Keratinocyte (primary cell): ENCODE measurements at regions not wholly inside any gene's neighbourhood (a gene's known extent, or its start where the extent isn't known, plus 50 kb on each side); places are given as distances from the start of the nearest gene placed in this dataset.

ENCODE experiments used
- DNase-seq: peaks from one replicate; pipeline ENCODE4 v3.0.0-alpha.2; 2011; ENCODE audit warnings: low read depth, missing footprints, low spot score
- FAIRE-seq: peaks from 2 replicates; lab custom pipeline; 2011; peaks lifted over from hg19 to GRCh38; lab: Jason Lieb, UNC
- H2AFZ ChIP-seq: 2 replicates; pipeline ENCODE4 v1.6.0; 2012; ENCODE audit warnings: low read length, control low read depth, inconsistent platforms; ENCODE audit not compliant: control insufficient read depth
- H3K27ac ChIP-seq: 2 replicates; pipeline ENCODE4 v1.5.1; 2011; ENCODE audit warnings: low read length; ENCODE audit not compliant: control insufficient read depth, insufficient read depth
- H3K27me3 ChIP-seq: 3 replicates; pipeline ENCODE4 v1.6.0; 2011; ENCODE audit warnings: low read length; ENCODE audit not compliant: control insufficient read depth, insufficient read depth; ENCODE audit errors: extremely low read depth
- H3K36me3 ChIP-seq, 2 experiments: 2 replicates in 1 of 2; 3 replicates in 1 of 2; pipeline ENCODE4 v1.5.1; 2011; ENCODE audit warnings: low read length in 2 of 2, mild to moderate bottlenecking in 1 of 2; ENCODE audit not compliant: control insufficient read depth in 2 of 2, insufficient read depth in 2 of 2; ENCODE audit errors: extremely low read depth in 1 of 2
- H3K4me1 ChIP-seq: 3 replicates; pipeline ENCODE4 v1.5.1; 2011; ENCODE audit warnings: low read length; ENCODE audit not compliant: control insufficient read depth, insufficient read depth; ENCODE audit errors: extremely low read depth
- H3K4me2 ChIP-seq: 3 replicates; pipeline ENCODE4 v1.6.0; 2011; ENCODE audit warnings: low read depth, low read length; ENCODE audit not compliant: control insufficient read depth, insufficient read depth; ENCODE audit errors: extremely low read depth
- H3K4me3 ChIP-seq, 3 experiments: fragments of 200-600 bp in 1 of 3; sonication (generic) in 1 of 3; 2 replicates in 2 of 3; 3 replicates in 1 of 3; pipeline ENCODE4 v1.5.1; 2011 to 2016; ENCODE audit warnings: low read length in 3 of 3, mild to moderate bottlenecking in 3 of 3, control low read depth in 2 of 3, inconsistent platforms in 1 of 3, low read depth in 1 of 3, mixed read lengths in 1 of 3, mixed run types in 1 of 3, moderate library complexity in 1 of 3; ENCODE audit not compliant: control insufficient read depth in 2 of 3, insufficient read depth in 2 of 3; ENCODE audit errors: extremely low read depth in 1 of 3
- H3K79me2 ChIP-seq: 2 replicates; pipeline ENCODE4 v1.6.0; 2012; ENCODE audit warnings: low read length; ENCODE audit not compliant: control insufficient read depth, insufficient read depth
- H3K9ac ChIP-seq: 3 replicates; pipeline ENCODE4 v1.6.0; 2011; ENCODE audit warnings: low read length; ENCODE audit not compliant: control insufficient read depth, insufficient read depth; ENCODE audit errors: extremely low read depth
- H3K9me1 ChIP-seq: 3 replicates; pipeline ENCODE4 v1.6.0; 2011; ENCODE audit warnings: low read length; ENCODE audit not compliant: control insufficient read depth, insufficient read depth; ENCODE audit errors: extremely low read depth
- H3K9me3 ChIP-seq: 2 replicates; pipeline ENCODE4 v1.5.1; 2012; ENCODE audit warnings: low read depth, low read length; ENCODE audit not compliant: control insufficient read depth
- H4K20me1 ChIP-seq: 3 replicates; pipeline ENCODE4 v1.6.0; 2011; ENCODE audit warnings: low read length; ENCODE audit not compliant: control insufficient read depth, insufficient read depth; ENCODE audit errors: extremely low read depth
- CTCF ChIP-seq, 3 experiments: IDR thresholded peaks in 1 of 3; conservative IDR thresholded peaks in 1 of 3; optimal IDR thresholded peaks in 1 of 3; 2 replicates in 2 of 3; 3 replicates in 1 of 3; pipeline versions ENCODE3 to v1.5.1; 2011; ENCODE audit warnings: low read length in 3 of 3, mild to moderate bottlenecking in 3 of 3, moderate library complexity in 2 of 3, control low read depth in 1 of 3, inconsistent platforms in 1 of 3; ENCODE audit not compliant: insufficient read depth in 2 of 3; ENCODE audit errors: extremely low read depth in 1 of 3
- EZH2 ChIP-seq: IDR thresholded peaks from one replicate; pipeline ENCODE4 v1.6.1; 2012; ENCODE audit warnings: inconsistent platforms, mild to moderate bottlenecking, low read length, moderate library complexity
- dilution Hi-C: fragments of 300-500 bp; cut with MboI; formaldehyde crosslinking; loops from one replicate; pipeline ENCODE4 v1.7.0; 2020; ENCODE audit warnings: low sequenced_read_pairs; ENCODE audit not compliant: extremely low pct_ligation_motif_present

DNA sequence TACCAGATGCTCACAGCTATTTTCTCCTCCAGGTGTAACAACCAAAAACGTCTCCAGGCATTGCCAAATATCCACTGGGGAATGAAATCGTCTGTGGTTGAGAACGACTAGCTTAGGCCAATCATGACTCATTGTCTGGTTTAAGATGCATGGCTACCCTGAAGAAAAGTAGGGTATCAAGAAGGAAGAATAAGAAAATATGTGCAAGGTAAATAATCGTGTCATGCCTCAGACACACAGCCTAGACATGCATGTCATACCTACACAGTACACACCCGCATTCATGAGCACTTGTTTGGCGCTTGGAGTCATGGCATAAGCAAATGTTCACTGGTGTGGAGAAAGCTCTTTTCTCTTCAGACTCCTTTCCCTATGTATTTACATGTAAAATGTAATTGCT lies 745.7 kb downstream of the MAFB start:
- dilution Hi-C loops = no loop called here
- no peak for FAIRE-seq

GRCh38 chr20:39941245-39941644 lies 747.8 kb downstream of the MAFB start:
- no peaks in the 10 kb centered on the region for H3K79me2 ChIP-seq
- dilution Hi-C loops = no loop called here
- no peak overlapping the region for H3K4me2 ChIP-seq
- no peaks in the 10 kb centered on the region for H3K4me1 ChIP-seq
- no peak overlapping the region for H2AFZ ChIP-seq
- no peaks in the 10 kb centered on the region for H4K20me1 ChIP-seq
- no peaks in the 10 kb centered on the region for H3K27me3 ChIP-seq
- H3K27ac ChIP-seq = no peak overlapping the region
- DNase-seq (no peak), FAIRE-seq (no peak)
- H3K9me3 ChIP-seq = no peaks in the 10 kb centered on the region
- no peaks in the 10 kb centered on the region for H3K9me1 ChIP-seq
- H3K36me3 ChIP-seq = no peaks in the 10 kb centered on the region
- no peak overlapping the region for H3K4me3 ChIP-seq
- no peak overlapping the region for H3K9ac ChIP-seq
- TF ChIP-seq CTCF (optimal IDR thresholded peaks at IDR 0.05 in 1 of 3, IDR thresholded peaks at IDR 0.05 in 1 of 3, conservative IDR thresholded peaks at IDR 0.05 in 1 of 3; ENCODE audit: extremely low read depth in 1 of 3, insufficient read depth in 2 of 3, low read length in 3 of 3) (no peak), EZH2 (no peak)

More for the DNA sequence above, 745.7 kb downstream of the MAFB start:
- TF ChIP-seq CTCF (optimal IDR thresholded peaks at IDR 0.05 in 1 of 3, IDR thresholded peaks at IDR 0.05 in 1 of 3, conservative IDR thresholded peaks at IDR 0.05 in 1 of 3; ENCODE audit: extremely low read depth in 1 of 3, insufficient read depth in 2 of 3, low read length in 3 of 3) (no peak), EZH2 (no peak)
- H3K79me2 ChIP-seq = no peaks in the 10 kb centered on the region
- no peak overlapping the region for H2AFZ ChIP-seq
- H3K9ac ChIP-seq = no peak overlapping the region
- no peak for DNase-seq
- no peaks in the 10 kb centered on the region for H3K4me1 ChIP-seq
- no peak overlapping the region for H3K27ac ChIP-seq
- H3K9me1 ChIP-seq = no peaks in the 10 kb centered on the region
- no peaks in the 10 kb centered on the region for H3K36me3 ChIP-seq
- no peak overlapping the region for H3K4me2 ChIP-seq
- H3K4me3 ChIP-seq = no peak overlapping the region
- no peaks in the 10 kb centered on the region for H3K27me3 ChIP-seq
- H4K20me1 ChIP-seq = no peaks in the 10 kb centered on the region
- no peaks in the 10 kb centered on the region for H3K9me3 ChIP-seq
